H1 (cell line): ENCODE measurements at regions not wholly inside any gene's neighbourhood (a gene's known extent, or its start where the extent isn't known, plus 50 kb on each side); places are given as distances from the start of the nearest gene placed in this dataset.

Experiments
- CTCF ChIA-PET: fragments of 300-600 bp; sonication (Branson Sonifier 250); formaldehyde crosslinking; loops from one replicate; lab custom pipeline; 2021; ENCODE audit not compliant: partially characterized antibody; lab: Charles Lee
- POLR2A ChIA-PET: fragments of 300-600 bp; sonication (Branson Sonifier 250); formaldehyde crosslinking; loops from one replicate; lab custom pipeline; 2021; ENCODE audit warnings: inconsistent platforms; ENCODE audit not compliant: partially characterized antibody; lab: Charles Lee
- DNase-seq, 2 experiments: peaks; one replicate each; pipeline versions ENCODE4 v3.0.0 to v3.0.0-alpha.2; 2010 to 2022; ENCODE audit warnings: low spot score in 2 of 2, low read depth in 1 of 2, mixed read lengths in 1 of 2
- FAIRE-seq: peaks from 2 replicates; lab custom pipeline; 2011; peaks lifted over from hg19 to GRCh38; lab: Jason Lieb, UNC
- H2AFZ ChIP-seq: 2 replicates; pipeline ENCODE4 v1.8.1; 2012; ENCODE audit warnings: low read length, inconsistent platforms
- H2AK5ac ChIP-seq: 2 replicates; pipeline ENCODE4 v1.6.1; 2013; ENCODE audit warnings: low read depth, low read length
- H2BK120ac ChIP-seq: replicated peaks from 2 replicates; pipeline ENCODE3; 2013; ENCODE audit warnings: low read depth, low read length, inconsistent platforms
- H2BK12ac ChIP-seq: 2 replicates; pipeline ENCODE4 v1.6.1; 2013; ENCODE audit warnings: low read depth, low read length
- H2BK15ac ChIP-seq: 2 replicates; pipeline ENCODE4 v1.6.1; 2013; ENCODE audit warnings: low read length
- H2BK20ac ChIP-seq: 2 replicates; pipeline ENCODE4 v1.6.1; 2013; ENCODE audit warnings: low read length
- H2BK5ac ChIP-seq: 2 replicates; pipeline ENCODE4 v1.6.1; 2013; ENCODE audit warnings: low read depth, low read length
- H3K14ac ChIP-seq: 2 replicates; pipeline ENCODE4 v1.6.1; 2013; ENCODE audit warnings: inconsistent platforms; ENCODE audit not compliant: insufficient read length
- H3K18ac ChIP-seq: 2 replicates; pipeline ENCODE4 v1.6.1; 2013; ENCODE audit warnings: low read length; ENCODE audit errors: extremely low read depth
- H3K23ac ChIP-seq: 2 replicates; pipeline ENCODE4 v1.6.1; 2013; ENCODE audit warnings: inconsistent platforms; ENCODE audit not compliant: insufficient read length
- H3K23me2 ChIP-seq: 2 replicates; pipeline ENCODE4 v1.6.1; 2013; ENCODE audit warnings: low read depth, low read length
- H3K27ac ChIP-seq: 2 replicates; pipeline ENCODE4 v1.6.1; 2011; ENCODE audit warnings: low read depth, low read length, inconsistent platforms
- H3K27me3 ChIP-seq, 4 experiments: replicated peaks in 1 of 4; 1 replicate in 1 of 4; 2 replicates in 3 of 4; pipeline versions ENCODE4 v1.6.1 to v1.8.1; 2011 to 2013; ENCODE audit warnings: low read length in 3 of 4, mild to moderate bottlenecking in 3 of 4, inconsistent platforms in 2 of 4, mixed read lengths in 2 of 4, moderate library complexity in 1 of 4; ENCODE audit not compliant: control insufficient read depth in 3 of 4, insufficient read depth in 3 of 4; ENCODE audit errors: extremely low read depth in 1 of 4
- H3K36me3 ChIP-seq, 4 experiments: 2 replicates each; pipeline versions ENCODE4 v1.6.1 to v1.8.1; 2011 to 2013; ENCODE audit warnings: mild to moderate bottlenecking in 4 of 4, low read length in 3 of 4, moderate library complexity in 2 of 4, control low read depth in 1 of 4, inconsistent platforms in 1 of 4; ENCODE audit not compliant: insufficient read depth in 4 of 4, control insufficient read depth in 2 of 4
- H3K4ac ChIP-seq: replicated peaks from 2 replicates; pipeline ENCODE3; 2013; ENCODE audit warnings: low read length, low read depth, mixed read lengths, inconsistent platforms; ENCODE audit not compliant: insufficient read length
- H3K4me1 ChIP-seq, 4 experiments: replicated peaks in 1 of 4; 1 replicate in 1 of 4; 2 replicates in 3 of 4; pipeline versions ENCODE4 v1.6.1 to v1.8.1; 2011 to 2013; ENCODE audit warnings: low read length in 3 of 4, inconsistent platforms in 2 of 4, mixed read lengths in 1 of 4; ENCODE audit not compliant: insufficient read depth in 4 of 4, control insufficient read depth in 3 of 4
- H3K4me2 ChIP-seq, 2 experiments: 2 replicates each; pipeline versions ENCODE4 v1.6.1 to v1.8.1; 2011 to 2013; ENCODE audit warnings: low read depth in 2 of 2, low read length in 2 of 2, control low read depth in 1 of 2, inconsistent platforms in 1 of 2, mild to moderate bottlenecking in 1 of 2; ENCODE audit not compliant: insufficient read depth in 1 of 2
- H3K4me3 ChIP-seq, 4 experiments: fragments of 200-600, 300-600 bp in 1 of 4; sonication (generic), shearing (Covaris generic), sonication (Bioruptor Twin) in 1 of 4; 2 replicates each; pipeline versions ENCODE4 v1.5.1 to v1.8.1; 2011 to 2016; ENCODE audit warnings: low read length in 4 of 4, low read depth in 3 of 4, control low read depth in 2 of 4, inconsistent platforms in 2 of 4, mild to moderate bottlenecking in 2 of 4, mixed read lengths in 1 of 4, moderate library complexity in 1 of 4; ENCODE audit not compliant: insufficient read depth in 2 of 4; ENCODE audit errors: extremely low read depth in 1 of 4
- H3K56ac ChIP-seq: replicated peaks from 2 replicates; pipeline ENCODE3; 2013; ENCODE audit warnings: low read depth, mild to moderate bottlenecking, mixed read lengths, low read length, inconsistent platforms; ENCODE audit not compliant: insufficient read length
- H3K79me1 ChIP-seq: 2 replicates; pipeline ENCODE4 v1.6.1; 2013; ENCODE audit warnings: low read depth, low read length, control low read depth
- H3K79me2 ChIP-seq, 2 experiments: 2 replicates each; pipeline versions ENCODE4 v1.6.1 to v1.8.1; 2012 to 2013; ENCODE audit warnings: low read length in 2 of 2, mild to moderate bottlenecking in 2 of 2, inconsistent platforms in 1 of 2; ENCODE audit not compliant: insufficient read depth in 2 of 2, control insufficient read depth in 1 of 2
- H3K9ac ChIP-seq, 4 experiments: replicated peaks in 1 of 4; 1 replicate in 1 of 4; 2 replicates in 3 of 4; pipeline versions ENCODE4 v1.6.1 to v1.8.1; 2011 to 2013; ENCODE audit warnings: low read depth in 3 of 4, low read length in 3 of 4, control low read depth in 2 of 4, mild to moderate bottlenecking in 2 of 4, moderate library complexity in 2 of 4, inconsistent platforms in 1 of 4; ENCODE audit errors: extremely low read depth in 1 of 4
- H3K9me3 ChIP-seq, 2 experiments: 2 replicates each; pipeline versions ENCODE4 v1.6.1 to v1.8.1; 2012 to 2013; ENCODE audit warnings: mild to moderate bottlenecking in 2 of 2, moderate library complexity in 2 of 2, control low read depth in 1 of 2, inconsistent platforms in 1 of 2, low read depth in 1 of 2, low read length in 1 of 2, mixed read lengths in 1 of 2; ENCODE audit not compliant: insufficient read depth in 2 of 2
- H4K20me1 ChIP-seq, 2 experiments: replicated peaks in 1 of 2; 2 replicates each; pipeline versions ENCODE3 to v1.8.1; 2011 to 2013; ENCODE audit warnings: inconsistent platforms in 2 of 2, low read length in 2 of 2, mild to moderate bottlenecking in 1 of 2; ENCODE audit not compliant: insufficient read depth in 2 of 2, control insufficient read depth in 1 of 2
- H4K5ac ChIP-seq: 2 replicates; pipeline ENCODE4 v1.6.1; 2013; ENCODE audit warnings: low read length, low read depth, mixed read lengths, inconsistent platforms; ENCODE audit not compliant: insufficient read length
- H4K8ac ChIP-seq: 2 replicates; pipeline ENCODE4 v1.8.0; 2013; ENCODE audit warnings: mild to moderate bottlenecking, moderate library complexity, low read length, inconsistent platforms; ENCODE audit not compliant: insufficient read depth; ENCODE audit errors: extremely low read depth
- H4K91ac ChIP-seq: replicated peaks from 2 replicates; pipeline ENCODE3; 2013; ENCODE audit warnings: low read length, mixed read lengths, inconsistent platforms; ENCODE audit not compliant: insufficient read length
- ASH2L ChIP-seq: fragments of 200-600, 300-600 bp; sonication (generic); IDR thresholded peaks from one replicate; pipeline ENCODE4 v1.7.1; 2017; ENCODE audit warnings: low read length
- CHD1 ChIP-seq: IDR thresholded peaks from 2 replicates; pipeline ENCODE4 v1.6.1; 2012; ENCODE audit warnings: low read depth, low read length, improper control_type of control experiment
- EGR1 ChIP-seq: IDR thresholded peaks from 2 replicates; pipeline ENCODE4 v1.6.1; 2011; ENCODE audit warnings: low read depth, low read length, borderline replicate concordance
- EZH2 ChIP-seq: fragments of 200-600 bp; sonication (generic); IDR thresholded peaks from 2 replicates; pipeline ENCODE4 v1.7.1; 2012; ENCODE audit warnings: low read depth, mild to moderate bottlenecking, moderate library complexity, low read length, inconsistent platforms; ENCODE audit not compliant: severe bottlenecking
- MAFK ChIP-seq: IDR thresholded peaks from 2 replicates; pipeline ENCODE4 v1.6.1; 2012; ENCODE audit warnings: low read depth, mild to moderate bottlenecking, improper control_type of control experiment, low read length
- NANOG ChIP-seq: IDR thresholded peaks from 2 replicates; pipeline ENCODE4 v1.6.1; 2011; ENCODE audit warnings: low read length, low read depth, mild to moderate bottlenecking, inconsistent platforms; ENCODE audit not compliant: insufficient read depth, poor library complexity, severe bottlenecking
- PHF8 ChIP-seq: fragments of 200-600 bp; sonication (generic); conservative IDR thresholded peaks from 2 replicates; pipeline ENCODE4 v1.7.1; 2012; ENCODE audit warnings: low read depth, mild to moderate bottlenecking, inconsistent platforms, low read length, moderate library complexity
- POLR2AphosphoS5 ChIP-seq: IDR thresholded peaks from 2 replicates; pipeline ENCODE4 v1.6.1; 2011; ENCODE audit warnings: low read depth, low read length
- RAD21 ChIP-seq, 2 experiments: IDR thresholded peaks in 1 of 2; conservative IDR thresholded peaks in 1 of 2; 2 replicates each; pipeline ENCODE4 v1.6.1; 2011; ENCODE audit warnings: low read depth in 2 of 2, low read length in 2 of 2, improper control_type of control experiment in 1 of 2, inconsistent platforms in 1 of 2, mild to moderate bottlenecking in 1 of 2, moderate library complexity in 1 of 2
- RBBP5 ChIP-seq: IDR thresholded peaks from 2 replicates; pipeline ENCODE4 v1.7.1; 2012; ENCODE audit warnings: low read depth, mild to moderate bottlenecking, inconsistent platforms, low read length, moderate library complexity, borderline replicate concordance
- SIN3A ChIP-seq, 2 experiments: IDR thresholded peaks in 1 of 2; conservative IDR thresholded peaks in 1 of 2; 2 replicates each; pipeline ENCODE4 v1.6.1; 2011 to 2012; ENCODE audit warnings: low read length in 2 of 2, improper control_type of control experiment in 1 of 2, low read depth in 1 of 2, mild to moderate bottlenecking in 1 of 2
- SP1 ChIP-seq: IDR thresholded peaks from 2 replicates; pipeline ENCODE4 v1.6.1; 2011; ENCODE audit warnings: low read depth, low read length
- SP2 ChIP-seq: IDR thresholded peaks from 2 replicates; pipeline ENCODE4 v1.6.1; 2012; ENCODE audit warnings: mild to moderate bottlenecking, low read length, inconsistent platforms
- SUZ12 ChIP-seq: fragments of 200-600 bp; sonication (generic); IDR thresholded peaks from 2 replicates; pipeline ENCODE4 v1.6.1; 2012; ENCODE audit warnings: mild to moderate bottlenecking, inconsistent platforms, low read length, moderate library complexity, mixed read lengths
- TAF1 ChIP-seq: IDR thresholded peaks from 2 replicates; pipeline ENCODE4 v1.6.1; 2011; ENCODE audit warnings: mild to moderate bottlenecking, low read depth, low read length
- TEAD4 ChIP-seq: IDR thresholded peaks from 2 replicates; pipeline ENCODE4 v1.6.1; 2012; ENCODE audit warnings: low read depth, low read length, inconsistent platforms, mixed read lengths
- WGBS, 2 experiments: shearing (Covaris generic) in 1 of 2; methylation state at CpG; one replicate each; pipeline versions ENCODE4 v1.1.6 to v1.1.7; 2013 to 2015; ENCODE audit warnings: low lambda C conversion rate in 2 of 2, mixed read lengths in 2 of 2, inconsistent platforms in 1 of 2, low coverage in 1 of 2, missing lambda C conversion rate in 1 of 2; ENCODE audit not compliant: insufficient replicate concordance in 2 of 2, insufficient coverage in 1 of 2, insufficient read length in 1 of 2; ENCODE audit errors: extremely low coverage in 1 of 2, missing lambda C conversion rate in 1 of 2; 5-methylcytosine and 5-hydroxymethylcytosine counted together

DNA sequence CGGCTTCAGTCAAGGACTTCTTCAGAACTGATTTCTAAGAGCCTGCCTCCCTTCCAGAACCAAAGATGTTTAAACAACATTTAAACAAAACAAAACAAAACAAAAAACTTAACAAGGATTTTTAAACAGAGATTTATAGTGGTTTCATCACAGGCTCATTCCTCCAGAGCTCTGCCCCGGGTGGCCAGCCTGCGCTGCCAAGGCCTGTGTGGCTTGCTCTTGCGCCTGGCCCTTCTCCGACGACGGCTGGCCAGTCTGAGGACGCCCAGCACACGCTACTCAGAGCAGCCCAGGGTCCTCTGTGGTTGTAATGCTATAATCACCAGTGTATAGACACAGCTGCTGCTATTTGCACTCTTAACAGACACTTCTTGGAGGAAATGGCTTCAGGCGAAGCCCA, 307.2 kb upstream of the MYOCD start:
- Histone ChIP-seq H2AK5ac (no peak overlapping the region), H3K4me2 (no peak overlapping the region), H3K27me3 (no peaks in the 10 kb centered on the region), H3K4me3 (no peak overlapping the region), H3K23ac (no peak overlapping the region), H3K79me2 (no peaks in the 10 kb centered on the region), H2AFZ (no peak overlapping the region), H3K4ac (no peak overlapping the region), H2BK15ac (no peak overlapping the region), H2BK20ac (no peak overlapping the region), H2BK120ac (no peak overlapping the region), H4K20me1 (no peaks in the 10 kb centered on the region), H2BK5ac (no peak overlapping the region), H3K9ac (no peak overlapping the region), H3K56ac (no peak overlapping the region), H4K91ac (no peak overlapping the region), H3K79me1 (no peaks in the 10 kb centered on the region), H3K14ac (no peak overlapping the region), H4K8ac (no peak overlapping the region), H3K18ac (no peak overlapping the region), H3K9me3 (no peaks in the 10 kb centered on the region; a peak in 1 of 4 replicates), H3K23me2 (no peaks in the 10 kb centered on the region), H2BK12ac (no peak overlapping the region), H3K36me3 (no peaks in the 10 kb centered on the region), H3K4me1 (no peaks in the 10 kb centered on the region), H3K27ac (no peak overlapping the region), H4K5ac (no peak overlapping the region)
- POLR2A ChIA-PET: no interaction called here
- no peak for FAIRE-seq
- CTCF ChIA-PET: interaction anchor here (1.7 kb wide), 1 partner anchor 16 kb away, joined by 5 read pairs; no protein-coding TSS in a partner anchor
- WGBS, 2 experiments: 84% methylated on average over 10 of the region's 10 CpGs; no CpG with 5 or more reads in 1 of the 2 experiments
- no peak for DNase-seq
- TF ChIP-seq MAFK (no peak), RAD21 (IDR thresholded peaks at IDR 0.05 in 1 of 2, conservative IDR thresholded peaks at IDR 0.05 in 1 of 2; ENCODE audit: low read depth in 2 of 2, low read length in 2 of 2) (no peak), PHF8 (no peak), POLR2AphosphoS5 (no peak), SP2 (no peak), ASH2L (no peak), TAF1 (no peak), SP1 (no peak), TEAD4 (no peak), EGR1 (no peak), SUZ12 (no peak), EZH2 (no peak), SIN3A (conservative IDR thresholded peaks at IDR 0.05 in 1 of 2, IDR thresholded peaks at IDR 0.05 in 1 of 2; ENCODE audit: low read depth in 1 of 2, low read length in 2 of 2) (no peak), CHD1 (no peak), NANOG (no peak), RBBP5 (no peak)
